Naive thymus-derived CD4-positive, alpha-beta T cell (primary cell): ENCODE measurements at regions not wholly inside any gene's neighbourhood (a gene's known extent, or its start where the extent isn't known, plus 50 kb on each side); places are given as distances from the start of the nearest gene placed in this dataset.

Experiments used
- ATAC-seq: fragments of 150-1000 bp; cut with Tn5 transposase; 2 replicates; pipeline ENCODE4 v1.10.0; 2021; ENCODE audit warnings: mild to moderate bottlenecking, moderate library complexity
- CTCF ChIA-PET: fragments of 350-600 bp; sonication (Branson Sonifier 250); formaldehyde crosslinking; loops from one replicate; lab custom pipeline; 2021; ENCODE audit warnings: antibody characterized with exemption; lab: Charles Lee
- POLR2A ChIA-PET: fragments of 350-600 bp; sonication (Branson Sonifier 250); formaldehyde crosslinking; loops from one replicate; lab custom pipeline; 2021; ENCODE audit warnings: antibody characterized with exemption, inconsistent platforms; lab: Charles Lee
- DNase-seq, 9 donors: peaks; one replicate each; pipeline versions ENCODE4 v3.0.0 to v3.0.0-alpha.2; 2020 to 2022; ENCODE audit warnings: mixed read lengths in 1 of 9
- H3K27ac ChIP-seq: one replicate; pipeline ENCODE4 v1.7.0; 2013; ENCODE audit warnings: mild to moderate bottlenecking, low read depth, low read length, moderate library complexity
- H3K27me3 ChIP-seq, 2 donors: one replicate each; pipeline ENCODE4 v1.7.0; 2013; ENCODE audit warnings: low read length in 2 of 2, mild to moderate bottlenecking in 2 of 2, moderate library complexity in 2 of 2; ENCODE audit not compliant: control insufficient read depth in 2 of 2, insufficient read depth in 2 of 2
- H3K36me3 ChIP-seq, 3 experiments: 1 replicate in 2 of 3; 2 replicates in 1 of 3; pipeline ENCODE4 v1.7.0; 2013; ENCODE audit warnings: low read length in 3 of 3, mild to moderate bottlenecking in 3 of 3, moderate library complexity in 1 of 3; ENCODE audit not compliant: insufficient read depth in 3 of 3, control insufficient read depth in 2 of 3
- H3K4me1 ChIP-seq, 2 donors: one replicate each; pipeline ENCODE4 v1.7.0; 2013; ENCODE audit warnings: low read length in 2 of 2, mild to moderate bottlenecking in 2 of 2, moderate library complexity in 1 of 2; ENCODE audit not compliant: control insufficient read depth in 2 of 2, insufficient read depth in 2 of 2
- H3K4me3 ChIP-seq: 2 replicates; pipeline ENCODE4 v1.7.0; 2013; ENCODE audit warnings: mild to moderate bottlenecking, low read length
- H3K9me3 ChIP-seq, 3 experiments: 1 replicate in 2 of 3; 2 replicates in 1 of 3; pipeline ENCODE4 v1.7.0; 2013; ENCODE audit warnings: low read length in 3 of 3; ENCODE audit not compliant: control insufficient read depth in 2 of 3
- H3K27ac Mint-ChIP-seq, 9 donors: one replicate each; pipeline ENCODE4 v1.8.0; 2020 to 2022; ENCODE audit warnings: mixed read lengths in 9 of 9, mild to moderate bottlenecking in 8 of 9, moderate library complexity in 5 of 9, inconsistent platforms in 2 of 9
- H3K27me3 Mint-ChIP-seq, 5 donors: one replicate each; pipeline ENCODE4 v1.8.0; 2021 to 2022; ENCODE audit warnings: mixed read lengths in 5 of 5, mild to moderate bottlenecking in 1 of 5
- H3K36me3 Mint-ChIP-seq, 5 donors: one replicate each; pipeline ENCODE4 v1.8.0; 2020 to 2022; ENCODE audit warnings: mixed read lengths in 5 of 5, mild to moderate bottlenecking in 3 of 5, inconsistent platforms in 1 of 5
- H3K4me1 Mint-ChIP-seq, 7 donors: one replicate each; pipeline ENCODE4 v1.8.0; 2020 to 2022; ENCODE audit warnings: mixed read lengths in 7 of 7, mild to moderate bottlenecking in 3 of 7, inconsistent platforms in 1 of 7
- H3K4me3 Mint-ChIP-seq, 10 donors: one replicate each; pipeline ENCODE4 v1.8.0; 2020 to 2022; ENCODE audit warnings: mild to moderate bottlenecking in 10 of 10, mixed read lengths in 10 of 10, moderate library complexity in 6 of 10, inconsistent platforms in 2 of 10
- H3K9me3 Mint-ChIP-seq, 11 donors: one replicate each; pipeline ENCODE4 v1.8.0; 2020 to 2022; ENCODE audit warnings: mixed read lengths in 11 of 11, mild to moderate bottlenecking in 4 of 11, inconsistent platforms in 1 of 11, moderate library complexity in 1 of 11
- intact Hi-C, 2 donors: fragments of 100-400 bp; cut with micrococcal nuclease; formaldehyde crosslinking; loops; one replicate each; pipeline ENCODE4 v1.15.1; 2023

GRCh38 chr4:87901422-87901992 is 68.7 kb downstream of the MEPE start:
- H3K36me3 Mint-ChIP-seq, result no peaks in the 10 kb centered on the region
- POLR2A ChIA-PET, result no interaction called here
- H3K9me3 Mint-ChIP-seq, result peaks cover 0 to 4% (median 0%) of the 10 kb centered on the region in 11 donors
- H3K4me3 ChIP-seq, result no peak overlapping the region
- no peaks in the 10 kb centered on the region for H3K4me1 ChIP-seq
- ATAC-seq, result no peak
- H3K27me3 ChIP-seq, result no peaks in the 10 kb centered on the region
- no peak overlapping the region for H3K4me3 Mint-ChIP-seq
- peaks cover 0 to 11% (median 0%) of the 10 kb centered on the region in 7 donors for H3K4me1 Mint-ChIP-seq
- H3K27me3 Mint-ChIP-seq, result peaks cover 12 to 38% (median 19%) of the 10 kb centered on the region in 5 donors
- no peak for DNase-seq
- no peaks in the 10 kb centered on the region for H3K36me3 ChIP-seq
- CTCF ChIA-PET, result no interaction called here
- intact Hi-C loops, result no loop called here
- no peak overlapping the region for H3K27ac ChIP-seq
- H3K27ac Mint-ChIP-seq, result no peak overlapping the region
- no peaks in the 10 kb centered on the region for H3K9me3 ChIP-seq

GRCh38 chr4:87904639-87905160 is 70.8 kb upstream of the SPP1 start:
- no peak for ATAC-seq
- Mint-ChIP-seq H3K4me1 (peaks cover 0 to 5% (median 0%) of the 10 kb centered on the region in 7 donors), H3K4me3 (no peak overlapping the region), H3K36me3 (no peaks in the 10 kb centered on the region), H3K27me3 (peaks cover 16 to 31% (median 24%) of the 10 kb centered on the region in 5 donors), H3K27ac (no peak overlapping the region), H3K9me3 (no peaks in the 10 kb centered on the region)
- DNase-seq, result no peak
- Histone ChIP-seq H3K4me1 (no peaks in the 10 kb centered on the region), H3K4me3 (no peak overlapping the region), H3K9me3 (no peaks in the 10 kb centered on the region), H3K36me3 (no peaks in the 10 kb centered on the region), H3K27me3 (no peaks in the 10 kb centered on the region), H3K27ac (no peak overlapping the region)
- intact Hi-C loops, result no loop called here
- CTCF ChIA-PET, result no interaction called here
- POLR2A ChIA-PET, result no interaction called here

GRCh38 chr4:87908336-87908735 is 67.2 kb upstream of the SPP1 start:
- no peaks in the 10 kb centered on the region for H3K36me3 Mint-ChIP-seq
- ChIA-PET POLR2A (no interaction called here), CTCF (no interaction called here)
- peaks cover 0 to 3% (median 0%) of the 10 kb centered on the region in 7 donors for H3K4me1 Mint-ChIP-seq
- intact Hi-C loops, result no loop called here
- Histone ChIP-seq H3K4me3 (no peak overlapping the region), H3K27ac (no peak overlapping the region), H3K36me3 (no peaks in the 10 kb centered on the region), H3K4me1 (no peaks in the 10 kb centered on the region), H3K27me3 (no peaks in the 10 kb centered on the region), H3K9me3 (no peaks in the 10 kb centered on the region)
- no peak for DNase-seq
- peaks cover 0 to 3% (median 0%) of the 10 kb centered on the region in 11 donors for H3K9me3 Mint-ChIP-seq
- ATAC-seq, result no peak
- H3K4me3 Mint-ChIP-seq, result no peak overlapping the region
- H3K27me3 Mint-ChIP-seq, result peaks cover 10 to 37% (median 23%) of the 10 kb centered on the region in 5 donors
- no peak overlapping the region for H3K27ac Mint-ChIP-seq

DNA sequence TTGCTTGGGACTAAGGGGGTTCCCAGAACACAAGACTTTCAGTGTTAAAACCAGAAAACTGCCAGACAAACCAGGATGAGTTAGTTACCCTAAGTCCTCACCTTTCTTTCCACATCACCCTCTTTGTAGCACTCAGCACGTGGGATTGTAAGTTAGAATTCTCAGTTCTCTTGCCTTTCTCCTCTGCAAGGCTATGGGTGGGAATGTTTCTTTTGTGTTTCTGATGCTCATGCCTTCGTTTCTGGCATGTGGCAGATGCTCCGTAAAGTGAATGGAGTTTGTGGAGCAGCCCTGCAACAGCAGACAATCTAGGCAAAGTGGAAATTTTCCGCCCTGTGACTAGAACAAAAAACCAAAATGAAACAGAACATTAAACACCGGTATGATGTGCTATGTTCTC is 64.7 kb upstream of the SPP1 start:
- no peak for ATAC-seq
- no peak for DNase-seq
- POLR2A ChIA-PET, result no interaction called here
- peaks cover 10 to 27% (median 19%) of the 10 kb centered on the region in 5 donors for H3K27me3 Mint-ChIP-seq
- H3K4me1 ChIP-seq, result no peaks in the 10 kb centered on the region
- H3K9me3 Mint-ChIP-seq, result peaks cover 0 to 3% (median 0%) of the 10 kb centered on the region in 11 donors
- CTCF ChIA-PET, result no interaction called here
- peaks cover 0 to 2% (median 0%) of the 10 kb centered on the region in 7 donors for H3K4me1 Mint-ChIP-seq
- no peak overlapping the region for H3K4me3 ChIP-seq
- H3K36me3 Mint-ChIP-seq, result no peaks in the 10 kb centered on the region
- no peak overlapping the region for H3K27ac ChIP-seq
- no peak overlapping the region for H3K4me3 Mint-ChIP-seq
- H3K27ac Mint-ChIP-seq, result no peak overlapping the region
- intact Hi-C loops, result no loop called here
- H3K36me3 ChIP-seq, result no peaks in the 10 kb centered on the region
- no peaks in the 10 kb centered on the region for H3K27me3 ChIP-seq
- H3K9me3 ChIP-seq, result no peaks in the 10 kb centered on the region

DNA sequence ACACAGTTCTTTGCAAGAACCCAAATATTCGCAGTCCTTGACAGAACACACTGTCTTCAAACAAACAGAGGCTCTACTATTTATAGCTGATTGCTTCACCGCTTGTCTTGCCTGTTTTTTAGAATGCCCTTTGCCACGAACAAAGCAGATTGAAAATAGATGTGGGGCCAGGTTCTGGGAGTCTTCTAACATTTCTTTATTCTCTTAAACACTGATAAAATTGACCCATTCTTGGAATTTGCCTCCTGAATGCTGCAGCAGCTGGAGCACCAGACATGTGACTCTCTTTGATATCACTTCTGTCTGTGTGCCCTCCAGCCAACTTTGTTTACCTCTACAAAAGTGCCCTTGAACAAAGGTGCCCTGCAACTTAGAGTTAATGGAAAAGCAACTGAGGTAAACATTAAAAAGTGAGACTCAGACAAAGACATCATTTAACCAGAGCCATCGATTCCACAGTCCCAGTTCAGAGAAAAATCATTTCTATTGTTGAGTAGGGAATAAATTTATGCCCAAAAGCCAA is 64.2 kb upstream of the SPP1 start:
- Mint-ChIP-seq H3K36me3 (no peaks in the 10 kb centered on the region), H3K27me3 (peaks cover 10 to 28% (median 19%) of the 10 kb centered on the region in 5 donors), H3K27ac (no peak overlapping the region), H3K4me3 (no peak overlapping the region), H3K9me3 (peaks cover 0 to 3% (median 0%) of the 10 kb centered on the region in 11 donors), H3K4me1 (peaks cover 0 to 2% (median 0%) of the 10 kb centered on the region in 7 donors)
- CTCF ChIA-PET, result no interaction called here
- POLR2A ChIA-PET, result no interaction called here
- no peaks in the 10 kb centered on the region for H3K4me1 ChIP-seq
- no peaks in the 10 kb centered on the region for H3K9me3 ChIP-seq
- no peak overlapping the region for H3K27ac ChIP-seq
- no peaks in the 10 kb centered on the region for H3K27me3 ChIP-seq
- ATAC-seq (no peak), DNase-seq (no peak)
- intact Hi-C loops, result no loop called here
- no peaks in the 10 kb centered on the region for H3K36me3 ChIP-seq
- H3K4me3 ChIP-seq, result no peak overlapping the region

GRCh38 chr4:87912164-87913004 is 63.1 kb upstream of the SPP1 start:
- Mint-ChIP-seq H3K4me1 (peaks cover 0 to 2% (median 0%) of the 10 kb centered on the region in 7 donors), H3K36me3 (no peaks in the 10 kb centered on the region), H3K27ac (no peak overlapping the region), H3K27me3 (peaks cover 6 to 25% (median 19%) of the 10 kb centered on the region in 5 donors), H3K9me3 (peaks cover 0 to 3% (median 0%) of the 10 kb centered on the region in 11 donors), H3K4me3 (no peak overlapping the region)
- no peak for DNase-seq
- H3K9me3 ChIP-seq, result no peaks in the 10 kb centered on the region
- H3K4me1 ChIP-seq, result no peaks in the 10 kb centered on the region
- H3K4me3 ChIP-seq, result no peak overlapping the region
- H3K27me3 ChIP-seq, result no peaks in the 10 kb centered on the region
- no peak for ATAC-seq
- no peak overlapping the region for H3K27ac ChIP-seq
- CTCF ChIA-PET, result no interaction called here
- POLR2A ChIA-PET, result no interaction called here
- H3K36me3 ChIP-seq, result no peaks in the 10 kb centered on the region
- intact Hi-C loops, result no loop called here
